ENCODE measurements at regions not wholly inside any gene's neighbourhood (a gene's known extent, or its start where the extent isn't known, plus 50 kb on each side); places are given as distances from the start of the nearest gene placed in this dataset.
"Not testable (repeated sequence)": the region's sequence is repeated elsewhere in the genome, so short reads cannot be mapped to it uniquely, and the experiment has no call there.

- intact Hi-C loops (cut with DNase I) = no loop called here
- no peak for DNase-seq (ENCODE audit: extremely low spot score)
- no peak overlapping the region for H3K4me3 ChIP-seq
- no peaks in the 10 kb centered on the region for H3K36me3 ChIP-seq
- H3K27ac ChIP-seq (replicated peaks in 1 of 4) = no peak overlapping the region
- TF ChIP-seq EP300 (IDR thresholded peaks at IDR 0.05) = no peak
- TF ChIP-seq CTCF (IDR thresholded peaks at IDR 0.05) = no peak
- no peak for TF ChIP-seq POLR2A (IDR thresholded peaks at IDR 0.05; ENCODE audit: low read depth)
- no peak for TF ChIP-seq POLR2AphosphoS5 (IDR thresholded peaks at IDR 0.05)
- no peaks in the 10 kb centered on the region for H3K27me3 ChIP-seq
- 71% methylated on average over 2 of the region's 2 CpGs for WGBS
- H3K9me3 ChIP-seq = no peaks in the 10 kb centered on the region
- H3K4me1 ChIP-seq = no peaks in the 10 kb centered on the region
Measured at GRCh38 chrX:80576806-80577533, 156.7 kb downstream of the TENT5D start.

- intact Hi-C loops (cut with DNase I) = no loop called here
- Histone ChIP-seq H3K27me3 (no peaks in the 10 kb centered on the region), H3K9me3 (no peaks in the 10 kb centered on the region), H3K27ac (replicated peaks in 1 of 4) (no peak overlapping the region), H3K4me1 (no peaks in the 10 kb centered on the region), H3K36me3 (no peaks in the 10 kb centered on the region), H3K4me3 (no peak overlapping the region)
- no peak for DNase-seq (ENCODE audit: extremely low spot score)
- 22% methylated on average over 3 of the region's 3 CpGs for WGBS
- TF ChIP-seq EP300 (IDR thresholded peaks at IDR 0.05) (no peak), CTCF (IDR thresholded peaks at IDR 0.05) (peak; percentile 23 to 39 (median 26)), POLR2A (IDR thresholded peaks at IDR 0.05; ENCODE audit: low read depth) (no peak)
Measured at GRCh38 chrX:80578517-80579105, 158.4 kb downstream of the TENT5D start.

- H3K27me3 ChIP-seq; H3K27ac ChIP-seq (replicated peaks in 1 of 4); DNase-seq (ENCODE audit: extremely low spot score); H3K4me3 ChIP-seq; intact Hi-C loops (cut with DNase I); H3K36me3 ChIP-seq; H3K4me1 ChIP-seq; H3K9me3 ChIP-seq: not testable (repeated sequence)
- WGBS = no CpG with 5 or more reads among the region's 30 CpGs
Measured at GRCh38 chrX:80590992-80591391, 170.7 kb downstream of the TENT5D start.

GRCh38 chrX:80602036-80602860 lies 182.0 kb downstream of the TENT5D start:
- no peak for TF ChIP-seq POLR2AphosphoS5 (IDR thresholded peaks at IDR 0.05)
- TF ChIP-seq CTCF (IDR thresholded peaks at IDR 0.05) = no peak
- TF ChIP-seq POLR2A (IDR thresholded peaks at IDR 0.05; ENCODE audit: low read depth) = no peak
- TF ChIP-seq EP300 (IDR thresholded peaks at IDR 0.05) = no peak
- intact Hi-C loops (cut with DNase I) = no loop called here
- Histone ChIP-seq H3K4me1 (no peaks in the 10 kb centered on the region), H3K27me3 (no peaks in the 10 kb centered on the region), H3K4me3 (no peak overlapping the region), H3K27ac (replicated peaks in 1 of 4) (no peak overlapping the region), H3K9me3 (peaks cover 0 to 7% (median 0%) of the 10 kb centered on the region in 4 donors), H3K36me3 (no peaks in the 10 kb centered on the region)
- DNase-seq (ENCODE audit: extremely low spot score) = no peak
- WGBS = 63% methylated on average over 7 of the region's 7 CpGs

Data from esophagus muscularis mucosa (tissue), 4 donors.